CD4-positive, alpha-beta T cell treated with Interleukin-21 for 1 hour (primary cell): ENCODE measurements at regions not wholly inside any gene's neighbourhood (a gene's known extent, or its start where the extent isn't known, plus 50 kb on each side); places are given as distances from the start of the nearest gene placed in this dataset.

Experiments
- DNase-seq: peaks from one replicate; pipeline ENCODE4 v3.0.0-alpha.2; 2020

- no peak for DNase-seq
Observed at GRCh38 chr9:80158554-80159170, 586.9 kb downstream of the TLE4 start.

- no peak for DNase-seq
Observed at GRCh38 chr9:80158131-80158530, 586.4 kb downstream of the TLE4 start.

GRCh38 chr9:80157561-80157983 is 585.8 kb downstream of the TLE4 start:
- no peak for DNase-seq

- no peak for DNase-seq
Observed at GRCh38 chr9:80156756-80157472, 585.1 kb downstream of the TLE4 start.

- no peak for DNase-seq
Observed at GRCh38 chr9:80156262-80156661, 584.5 kb downstream of the TLE4 start.

- no peak for DNase-seq
Observed at GRCh38 chr9:80147866-80148265, 576.1 kb downstream of the TLE4 start.

- no peak for DNase-seq
Observed at GRCh38 chr9:80146466-80146865, 574.7 kb downstream of the TLE4 start.

GRCh38 chr9:80144856-80145255 is 573.1 kb downstream of the TLE4 start:
- DNase-seq: no peak

GRCh38 chr9:80144406-80144805 is 572.6 kb downstream of the TLE4 start:
- no peak for DNase-seq

- DNase-seq: no peak
Observed at GRCh38 chr9:80143899-80144298, 572.1 kb downstream of the TLE4 start.

- no peak for DNase-seq
Observed at GRCh38 chr9:80134487-80134886, 562.7 kb downstream of the TLE4 start.

- DNase-seq: no peak
Observed at GRCh38 chr9:80131627-80132026, 559.9 kb downstream of the TLE4 start.

- DNase-seq: no peak
Observed at GRCh38 chr9:80127920-80128319, 556.2 kb downstream of the TLE4 start.

GRCh38 chr9:80125731-80126264 is 554.0 kb downstream of the TLE4 start:
- no peak for DNase-seq

- no peak for DNase-seq
Observed at GRCh38 chr9:80117031-80117430, 545.3 kb downstream of the TLE4 start.

- DNase-seq: no peak
Observed at GRCh38 chr9:80114241-80114640, 542.5 kb downstream of the TLE4 start.

- DNase-seq: no peak
Observed at GRCh38 chr9:80107931-80108660, 536.3 kb downstream of the TLE4 start.

GRCh38 chr9:80097476-80097875 is 525.7 kb downstream of the TLE4 start:
- DNase-seq: no peak

GRCh38 chr9:80094176-80094771 is 522.5 kb downstream of the TLE4 start:
- DNase-seq: no peak

- no peak for DNase-seq
Observed at GRCh38 chr9:80093695-80094094, 521.9 kb downstream of the TLE4 start.

- no peak for DNase-seq
Observed at GRCh38 chr9:80091526-80091925, 519.8 kb downstream of the TLE4 start.

- no peak for DNase-seq
Observed at GRCh38 chr9:80090317-80090716, 518.6 kb downstream of the TLE4 start.

GRCh38 chr9:80086822-80087345 is 515.1 kb downstream of the TLE4 start:
- no peak for DNase-seq
